H1 (cell line): ENCODE measurements at regions not wholly inside any gene's neighbourhood (a gene's known extent, or its start where the extent isn't known, plus 50 kb on each side); places are given as distances from the start of the nearest gene placed in this dataset.

Experiments used
- CTCF ChIA-PET: fragments of 300-600 bp; sonication (Branson Sonifier 250); formaldehyde crosslinking; loops from one replicate; lab custom pipeline; 2021; ENCODE audit not compliant: partially characterized antibody; lab: Charles Lee
- POLR2A ChIA-PET: fragments of 300-600 bp; sonication (Branson Sonifier 250); formaldehyde crosslinking; loops from one replicate; lab custom pipeline; 2021; ENCODE audit warnings: inconsistent platforms; ENCODE audit not compliant: partially characterized antibody; lab: Charles Lee
- DNase-seq, 2 experiments: peaks; one replicate each; pipeline versions ENCODE4 v3.0.0 to v3.0.0-alpha.2; 2010 to 2022; ENCODE audit warnings: low spot score in 2 of 2, low read depth in 1 of 2, mixed read lengths in 1 of 2
- FAIRE-seq: peaks from 2 replicates; lab custom pipeline; 2011; peaks lifted over from hg19 to GRCh38; lab: Jason Lieb, UNC
- H2AFZ ChIP-seq: 2 replicates; pipeline ENCODE4 v1.8.1; 2012; ENCODE audit warnings: low read length, inconsistent platforms
- H2AK5ac ChIP-seq: 2 replicates; pipeline ENCODE4 v1.6.1; 2013; ENCODE audit warnings: low read depth, low read length
- H2BK120ac ChIP-seq: replicated peaks from 2 replicates; pipeline ENCODE3; 2013; ENCODE audit warnings: low read depth, low read length, inconsistent platforms
- H2BK12ac ChIP-seq: 2 replicates; pipeline ENCODE4 v1.6.1; 2013; ENCODE audit warnings: low read depth, low read length
- H2BK15ac ChIP-seq: 2 replicates; pipeline ENCODE4 v1.6.1; 2013; ENCODE audit warnings: low read length
- H2BK20ac ChIP-seq: 2 replicates; pipeline ENCODE4 v1.6.1; 2013; ENCODE audit warnings: low read length
- H2BK5ac ChIP-seq: 2 replicates; pipeline ENCODE4 v1.6.1; 2013; ENCODE audit warnings: low read depth, low read length
- H3K14ac ChIP-seq: 2 replicates; pipeline ENCODE4 v1.6.1; 2013; ENCODE audit warnings: inconsistent platforms; ENCODE audit not compliant: insufficient read length
- H3K18ac ChIP-seq: 2 replicates; pipeline ENCODE4 v1.6.1; 2013; ENCODE audit warnings: low read length; ENCODE audit errors: extremely low read depth
- H3K23ac ChIP-seq: 2 replicates; pipeline ENCODE4 v1.6.1; 2013; ENCODE audit warnings: inconsistent platforms; ENCODE audit not compliant: insufficient read length
- H3K23me2 ChIP-seq: 2 replicates; pipeline ENCODE4 v1.6.1; 2013; ENCODE audit warnings: low read depth, low read length
- H3K27ac ChIP-seq: 2 replicates; pipeline ENCODE4 v1.6.1; 2011; ENCODE audit warnings: low read depth, low read length, inconsistent platforms
- H3K27me3 ChIP-seq, 4 experiments: replicated peaks in 1 of 4; 1 replicate in 1 of 4; 2 replicates in 3 of 4; pipeline versions ENCODE4 v1.6.1 to v1.8.1; 2011 to 2013; ENCODE audit warnings: low read length in 3 of 4, mild to moderate bottlenecking in 3 of 4, inconsistent platforms in 2 of 4, mixed read lengths in 2 of 4, moderate library complexity in 1 of 4; ENCODE audit not compliant: control insufficient read depth in 3 of 4, insufficient read depth in 3 of 4; ENCODE audit errors: extremely low read depth in 1 of 4
- H3K36me3 ChIP-seq, 4 experiments: 2 replicates each; pipeline versions ENCODE4 v1.6.1 to v1.8.1; 2011 to 2013; ENCODE audit warnings: mild to moderate bottlenecking in 4 of 4, low read length in 3 of 4, moderate library complexity in 2 of 4, control low read depth in 1 of 4, inconsistent platforms in 1 of 4; ENCODE audit not compliant: insufficient read depth in 4 of 4, control insufficient read depth in 2 of 4
- H3K4ac ChIP-seq: replicated peaks from 2 replicates; pipeline ENCODE3; 2013; ENCODE audit warnings: low read length, low read depth, mixed read lengths, inconsistent platforms; ENCODE audit not compliant: insufficient read length
- H3K4me1 ChIP-seq, 4 experiments: replicated peaks in 1 of 4; 1 replicate in 1 of 4; 2 replicates in 3 of 4; pipeline versions ENCODE4 v1.6.1 to v1.8.1; 2011 to 2013; ENCODE audit warnings: low read length in 3 of 4, inconsistent platforms in 2 of 4, mixed read lengths in 1 of 4; ENCODE audit not compliant: insufficient read depth in 4 of 4, control insufficient read depth in 3 of 4
- H3K4me2 ChIP-seq, 2 experiments: 2 replicates each; pipeline versions ENCODE4 v1.6.1 to v1.8.1; 2011 to 2013; ENCODE audit warnings: low read depth in 2 of 2, low read length in 2 of 2, control low read depth in 1 of 2, inconsistent platforms in 1 of 2, mild to moderate bottlenecking in 1 of 2; ENCODE audit not compliant: insufficient read depth in 1 of 2
- H3K4me3 ChIP-seq, 4 experiments: fragments of 200-600, 300-600 bp in 1 of 4; sonication (generic), shearing (Covaris generic), sonication (Bioruptor Twin) in 1 of 4; 2 replicates each; pipeline versions ENCODE4 v1.5.1 to v1.8.1; 2011 to 2016; ENCODE audit warnings: low read length in 4 of 4, low read depth in 3 of 4, control low read depth in 2 of 4, inconsistent platforms in 2 of 4, mild to moderate bottlenecking in 2 of 4, mixed read lengths in 1 of 4, moderate library complexity in 1 of 4; ENCODE audit not compliant: insufficient read depth in 2 of 4; ENCODE audit errors: extremely low read depth in 1 of 4
- H3K56ac ChIP-seq: replicated peaks from 2 replicates; pipeline ENCODE3; 2013; ENCODE audit warnings: low read depth, mild to moderate bottlenecking, mixed read lengths, low read length, inconsistent platforms; ENCODE audit not compliant: insufficient read length
- H3K79me1 ChIP-seq: 2 replicates; pipeline ENCODE4 v1.6.1; 2013; ENCODE audit warnings: low read depth, low read length, control low read depth
- H3K79me2 ChIP-seq, 2 experiments: 2 replicates each; pipeline versions ENCODE4 v1.6.1 to v1.8.1; 2012 to 2013; ENCODE audit warnings: low read length in 2 of 2, mild to moderate bottlenecking in 2 of 2, inconsistent platforms in 1 of 2; ENCODE audit not compliant: insufficient read depth in 2 of 2, control insufficient read depth in 1 of 2
- H3K9ac ChIP-seq, 4 experiments: replicated peaks in 1 of 4; 1 replicate in 1 of 4; 2 replicates in 3 of 4; pipeline versions ENCODE4 v1.6.1 to v1.8.1; 2011 to 2013; ENCODE audit warnings: low read depth in 3 of 4, low read length in 3 of 4, control low read depth in 2 of 4, mild to moderate bottlenecking in 2 of 4, moderate library complexity in 2 of 4, inconsistent platforms in 1 of 4; ENCODE audit errors: extremely low read depth in 1 of 4
- H3K9me3 ChIP-seq, 2 experiments: 2 replicates each; pipeline versions ENCODE4 v1.6.1 to v1.8.1; 2012 to 2013; ENCODE audit warnings: mild to moderate bottlenecking in 2 of 2, moderate library complexity in 2 of 2, control low read depth in 1 of 2, inconsistent platforms in 1 of 2, low read depth in 1 of 2, low read length in 1 of 2, mixed read lengths in 1 of 2; ENCODE audit not compliant: insufficient read depth in 2 of 2
- H4K20me1 ChIP-seq, 2 experiments: replicated peaks in 1 of 2; 2 replicates each; pipeline versions ENCODE3 to v1.8.1; 2011 to 2013; ENCODE audit warnings: inconsistent platforms in 2 of 2, low read length in 2 of 2, mild to moderate bottlenecking in 1 of 2; ENCODE audit not compliant: insufficient read depth in 2 of 2, control insufficient read depth in 1 of 2
- H4K5ac ChIP-seq: 2 replicates; pipeline ENCODE4 v1.6.1; 2013; ENCODE audit warnings: low read length, low read depth, mixed read lengths, inconsistent platforms; ENCODE audit not compliant: insufficient read length
- H4K8ac ChIP-seq: 2 replicates; pipeline ENCODE4 v1.8.0; 2013; ENCODE audit warnings: mild to moderate bottlenecking, moderate library complexity, low read length, inconsistent platforms; ENCODE audit not compliant: insufficient read depth; ENCODE audit errors: extremely low read depth
- H4K91ac ChIP-seq: replicated peaks from 2 replicates; pipeline ENCODE3; 2013; ENCODE audit warnings: low read length, mixed read lengths, inconsistent platforms; ENCODE audit not compliant: insufficient read length
- ATF3 ChIP-seq: IDR thresholded peaks from 2 replicates; pipeline ENCODE4 v1.6.1; 2011; ENCODE audit warnings: low read depth, mild to moderate bottlenecking, low read length; ENCODE audit not compliant: insufficient read depth
- BACH1 ChIP-seq: IDR thresholded peaks from 2 replicates; pipeline ENCODE4 v1.6.1; 2012; ENCODE audit warnings: low read length, improper control_type of control experiment
- BCL11A ChIP-seq, 2 experiments: IDR thresholded peaks; one replicate each; pipeline ENCODE4 v1.6.1; 2011; ENCODE audit warnings: low read depth in 2 of 2, low read length in 2 of 2, mild to moderate bottlenecking in 2 of 2
- CTCF ChIP-seq, 3 experiments: IDR thresholded peaks; 1 replicate in 2 of 3; 2 replicates in 1 of 3; pipeline versions ENCODE4 v1.5.1 to v1.6.1; 2011; ENCODE audit warnings: low read length in 3 of 3, mild to moderate bottlenecking in 3 of 3, inconsistent platforms in 2 of 3, low read depth in 1 of 3, moderate library complexity in 1 of 3; ENCODE audit not compliant: insufficient read depth in 1 of 3; ENCODE audit errors: control extremely low read depth in 1 of 3
- JUN ChIP-seq: IDR thresholded peaks from 2 replicates; pipeline ENCODE4 v1.6.1; 2011; ENCODE audit warnings: low read depth, mild to moderate bottlenecking, improper control_type of control experiment, low read length
- POLR2AphosphoS5 ChIP-seq: IDR thresholded peaks from 2 replicates; pipeline ENCODE4 v1.6.1; 2011; ENCODE audit warnings: low read depth, low read length
- POU5F1 ChIP-seq: IDR thresholded peaks from 2 replicates; pipeline ENCODE4 v1.6.1; 2011; ENCODE audit warnings: low read depth, mild to moderate bottlenecking, low read length, moderate library complexity
- RAD21 ChIP-seq, 2 experiments: IDR thresholded peaks in 1 of 2; conservative IDR thresholded peaks in 1 of 2; 2 replicates each; pipeline ENCODE4 v1.6.1; 2011; ENCODE audit warnings: low read depth in 2 of 2, low read length in 2 of 2, improper control_type of control experiment in 1 of 2, inconsistent platforms in 1 of 2, mild to moderate bottlenecking in 1 of 2, moderate library complexity in 1 of 2
- SIN3A ChIP-seq, 2 experiments: IDR thresholded peaks in 1 of 2; conservative IDR thresholded peaks in 1 of 2; 2 replicates each; pipeline ENCODE4 v1.6.1; 2011 to 2012; ENCODE audit warnings: low read length in 2 of 2, improper control_type of control experiment in 1 of 2, low read depth in 1 of 2, mild to moderate bottlenecking in 1 of 2
- SP2 ChIP-seq: IDR thresholded peaks from 2 replicates; pipeline ENCODE4 v1.6.1; 2012; ENCODE audit warnings: mild to moderate bottlenecking, low read length, inconsistent platforms
- ZNF274 ChIP-seq: IDR thresholded peaks from 2 replicates; pipeline ENCODE4 v1.7.0; 2012; ENCODE audit warnings: low read length, borderline replicate concordance; ENCODE audit errors: extremely low read depth
- WGBS, 2 experiments: shearing (Covaris generic) in 1 of 2; methylation state at CpG; one replicate each; pipeline versions ENCODE4 v1.1.6 to v1.1.7; 2013 to 2015; ENCODE audit warnings: low lambda C conversion rate in 2 of 2, mixed read lengths in 2 of 2, inconsistent platforms in 1 of 2, low coverage in 1 of 2, missing lambda C conversion rate in 1 of 2; ENCODE audit not compliant: insufficient replicate concordance in 2 of 2, insufficient coverage in 1 of 2, insufficient read length in 1 of 2; ENCODE audit errors: extremely low coverage in 1 of 2, missing lambda C conversion rate in 1 of 2; 5-methylcytosine and 5-hydroxymethylcytosine counted together

DNA sequence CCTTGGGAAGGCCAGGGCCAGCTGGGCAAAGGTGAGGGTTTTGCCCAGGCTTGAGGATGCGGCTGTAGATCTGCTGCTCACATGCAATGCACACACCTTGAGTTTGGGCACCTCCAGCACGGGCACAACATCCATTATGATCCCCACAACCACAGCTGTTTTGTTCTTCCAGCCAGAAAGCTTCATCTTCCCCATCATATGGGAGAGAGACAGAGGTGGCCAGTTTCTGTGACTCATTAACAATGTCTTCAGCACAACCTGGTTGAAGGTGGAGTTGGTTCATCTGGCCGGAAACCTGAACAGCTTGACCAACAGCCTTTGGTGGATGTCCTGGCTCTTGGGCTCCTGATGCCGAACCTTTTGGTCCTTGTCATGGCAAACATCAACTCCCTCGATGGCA is 163.7 kb upstream of the CCND2 start:
- DNase-seq (peak in 1 of 2 experiments; percentile 20), FAIRE-seq (no peak)
- H3K14ac ChIP-seq = no peak overlapping the region
- no peaks in the 10 kb centered on the region for H3K9me3 ChIP-seq
- no peak overlapping the region for H3K18ac ChIP-seq
- H3K27me3 ChIP-seq = no peaks in the 10 kb centered on the region
- H4K8ac ChIP-seq = no peak overlapping the region
- H4K91ac ChIP-seq = no peak overlapping the region
- 0 out of 2 replicates have a peak overlapping the region, but pooled peaks have one; percentile 10 for H2BK5ac ChIP-seq
- H3K4me1 ChIP-seq = peaks cover 0 to 6% (median 0%) of the 10 kb centered on the region in 4 experiments; a peak in 2 of 7 replicates
- H2BK120ac ChIP-seq = no peak overlapping the region
- H3K4me2 ChIP-seq = no peak overlapping the region
- H2BK20ac ChIP-seq = no peak overlapping the region
- H3K79me1 ChIP-seq = no peaks in the 10 kb centered on the region
- H2BK12ac ChIP-seq = no peak overlapping the region
- no peak overlapping the region for H3K4me3 ChIP-seq
- H2AK5ac ChIP-seq = no peak overlapping the region
- no peak overlapping the region for H3K9ac ChIP-seq
- WGBS, 2 experiments = 93% methylated on average over 5 of the region's 5 CpGs; no CpG with 5 or more reads in 1 of the 2 experiments
- no peaks in the 10 kb centered on the region for H3K36me3 ChIP-seq
- H3K23me2 ChIP-seq = no peaks in the 10 kb centered on the region
- H3K56ac ChIP-seq = no peak overlapping the region
- no peak overlapping the region for H2AFZ ChIP-seq
- peak overlapping the region; percentile 76 for H3K4ac ChIP-seq
- H3K23ac ChIP-seq = no peak overlapping the region
- no peaks in the 10 kb centered on the region for H4K20me1 ChIP-seq
- no peak overlapping the region for H3K27ac ChIP-seq
- ChIA-PET POLR2A (interaction anchor here (0.8 to 10.1 kb wide), 2 partner anchors 71 to 167 kb away, joined by 3 to 58 read pairs; no protein-coding TSS in a partner anchor), CTCF (interaction anchor here (1.0 to 1.4 kb wide), 6 partner anchors 11 to 176 kb away, joined by 3 to 4 read pairs (median 3); no protein-coding TSS in a partner anchor)
- no peak overlapping the region for H4K5ac ChIP-seq
- H2BK15ac ChIP-seq = 0 out of 2 replicates have a peak overlapping the region, but pooled peaks have one; percentile 49
- no peaks in the 10 kb centered on the region for H3K79me2 ChIP-seq
- TF ChIP-seq RAD21 (IDR thresholded peaks at IDR 0.05 in 1 of 2, conservative IDR thresholded peaks at IDR 0.05 in 1 of 2; ENCODE audit: low read depth in 2 of 2, low read length in 2 of 2) (no peak), SIN3A (conservative IDR thresholded peaks at IDR 0.05 in 1 of 2, IDR thresholded peaks at IDR 0.05 in 1 of 2; ENCODE audit: low read depth in 1 of 2, low read length in 2 of 2) (no peak), POU5F1 (no peak), CTCF (IDR thresholded peaks at IDR 0.05; ENCODE audit: control extremely low read depth in 1 of 3, insufficient read depth in 1 of 3, low read depth in 1 of 3, low read length in 3 of 3) (no peak), ATF3 (no peak), ZNF274 (no peak), BACH1 (no peak), JUN (no peak), BCL11A (IDR thresholded peaks at IDR 0.05; ENCODE audit: low read depth in 2 of 2, low read length in 2 of 2) (no peak), POLR2AphosphoS5 (no peak), SP2 (no peak)
